Islet precursor cell (in vitro differentiated cells): ENCODE measurements at regions not wholly inside any gene's neighbourhood (a gene's known extent, or its start where the extent isn't known, plus 50 kb on each side); places are given as distances from the start of the nearest gene placed in this dataset.
"Not testable (repeated sequence)": the region's sequence is repeated elsewhere in the genome, so short reads cannot be mapped to it uniquely, and the experiment has no call there.

Experiments used
- DNase-seq: peaks from one replicate; pipeline ENCODE4 v3.0.0-alpha.2; 2018

DNA sequence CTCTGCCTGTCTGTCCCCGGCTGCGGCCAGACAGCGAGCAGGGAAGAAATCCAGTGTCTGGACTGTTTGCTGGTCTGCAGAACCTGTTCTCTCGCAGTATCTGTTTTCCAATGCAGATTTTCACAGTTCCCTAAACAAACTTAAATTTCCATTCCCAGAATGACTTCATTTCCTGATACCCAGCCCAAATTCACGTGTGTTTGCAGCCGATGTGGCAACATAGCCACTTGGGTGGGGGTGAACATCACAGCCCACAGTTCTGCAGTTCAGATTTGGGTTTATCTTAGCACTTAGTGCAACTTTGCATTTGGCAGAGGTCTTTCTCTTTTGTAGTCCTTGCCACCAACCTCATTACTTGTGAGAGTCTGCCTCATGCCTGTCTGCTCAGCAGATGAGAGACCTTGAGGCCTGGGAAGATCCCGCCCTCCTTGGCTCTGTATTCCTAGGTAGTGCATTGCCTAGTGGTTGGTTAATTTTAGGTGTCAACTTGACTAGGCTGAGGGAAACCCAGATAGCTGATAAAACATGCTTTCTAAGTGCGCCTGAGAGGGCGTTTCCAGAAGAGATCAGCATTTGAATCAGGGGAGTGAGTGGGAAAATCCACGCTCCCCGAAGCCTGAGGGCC lies 122.8 kb upstream of the FAM20C start:
- DNase-seq: not testable (repeated sequence)

DNA sequence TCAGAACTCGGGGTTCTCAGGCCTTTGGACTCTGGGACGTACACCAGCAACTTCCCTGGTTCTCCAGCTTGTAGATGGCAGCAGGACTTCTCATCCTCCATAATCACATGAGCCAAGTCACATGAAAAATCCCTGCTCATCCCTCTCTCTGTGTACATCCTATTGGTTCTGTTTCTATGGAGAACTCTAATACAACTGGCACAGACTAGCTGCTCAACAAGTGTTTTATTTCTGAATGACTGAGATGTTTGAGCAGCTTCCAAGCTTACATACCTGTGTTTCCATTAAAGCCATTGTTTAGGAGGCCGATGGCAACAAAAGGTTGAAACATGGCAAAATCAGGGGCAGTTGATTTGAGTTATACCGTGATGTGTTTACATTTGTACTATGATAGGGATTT lies 122.2 kb upstream of the FAM20C start:
- DNase-seq: not testable (repeated sequence)

DNA sequence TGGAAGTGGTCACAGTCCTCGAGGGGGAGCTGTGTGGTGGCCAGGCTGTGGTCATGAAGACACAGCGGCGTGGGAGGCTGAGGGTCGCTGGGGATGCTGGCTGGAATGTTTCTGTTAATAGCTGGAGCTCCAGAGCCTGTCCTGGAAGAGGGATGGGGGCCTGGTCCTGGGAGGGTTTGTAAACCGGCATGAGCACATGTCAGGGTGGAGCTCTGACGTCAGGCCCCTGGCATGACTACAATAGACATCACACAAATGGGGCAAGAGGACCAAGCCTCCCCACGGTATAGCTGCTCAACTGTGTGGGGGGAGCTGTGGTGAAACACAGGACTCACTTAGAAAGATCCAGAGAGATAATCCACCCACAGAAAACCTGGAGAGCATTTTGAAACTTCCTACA lies 121.4 kb upstream of the FAM20C start:
- not testable (repeated sequence) for DNase-seq

DNA sequence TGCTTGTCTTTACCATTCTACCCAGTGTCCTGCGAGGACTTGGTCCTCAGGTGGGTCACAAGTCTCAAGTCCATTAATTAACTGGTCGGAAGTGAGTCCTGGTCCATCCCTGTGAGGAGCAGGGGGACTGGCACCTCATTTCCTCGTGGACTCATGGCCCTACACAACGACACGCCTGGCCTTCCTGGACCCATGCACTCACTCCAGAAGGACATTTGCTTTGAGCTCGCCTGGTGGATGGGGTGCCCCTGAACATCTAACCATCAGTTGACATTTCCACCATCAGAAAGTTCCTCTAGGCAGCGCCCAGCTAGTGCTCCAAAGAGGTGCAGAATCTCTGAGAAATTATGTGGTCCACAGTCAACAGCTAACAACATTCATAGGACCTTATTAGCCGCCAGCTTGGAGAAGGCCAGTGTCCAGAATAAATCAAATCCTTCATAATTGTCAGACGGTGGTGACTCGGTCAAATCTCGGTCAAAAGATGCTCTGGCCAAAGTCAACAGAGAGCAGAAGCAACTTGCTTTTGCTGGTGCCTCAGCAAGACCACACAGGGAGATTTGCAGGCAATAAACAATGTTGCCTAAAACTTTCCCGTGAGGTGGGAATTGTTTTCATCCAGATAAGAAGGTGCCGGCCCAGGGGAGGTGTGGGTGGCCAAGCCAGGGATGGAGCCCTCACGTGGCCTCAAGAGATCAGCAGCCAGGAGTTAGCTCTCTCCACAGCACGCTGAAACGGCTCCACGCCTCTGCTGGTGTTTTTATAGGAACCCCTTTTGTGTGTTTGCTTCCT lies 119.9 kb upstream of the FAM20C start:
- DNase-seq: not testable (repeated sequence)

DNA sequence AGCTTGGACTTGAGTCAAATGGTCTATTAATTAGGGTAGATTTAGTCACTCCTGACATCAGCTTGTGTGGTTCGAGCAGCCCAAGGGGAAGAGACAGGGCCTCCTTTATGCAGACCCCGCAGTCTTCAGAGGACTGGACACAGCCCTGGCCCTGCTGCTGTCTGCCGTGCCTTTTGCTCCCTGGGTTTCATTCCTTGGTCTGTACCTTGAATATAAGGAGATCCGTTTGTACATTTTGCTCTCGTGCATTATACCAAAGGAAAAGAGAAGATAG lies 119.4 kb upstream of the FAM20C start:
- DNase-seq: not testable (repeated sequence)

DNA sequence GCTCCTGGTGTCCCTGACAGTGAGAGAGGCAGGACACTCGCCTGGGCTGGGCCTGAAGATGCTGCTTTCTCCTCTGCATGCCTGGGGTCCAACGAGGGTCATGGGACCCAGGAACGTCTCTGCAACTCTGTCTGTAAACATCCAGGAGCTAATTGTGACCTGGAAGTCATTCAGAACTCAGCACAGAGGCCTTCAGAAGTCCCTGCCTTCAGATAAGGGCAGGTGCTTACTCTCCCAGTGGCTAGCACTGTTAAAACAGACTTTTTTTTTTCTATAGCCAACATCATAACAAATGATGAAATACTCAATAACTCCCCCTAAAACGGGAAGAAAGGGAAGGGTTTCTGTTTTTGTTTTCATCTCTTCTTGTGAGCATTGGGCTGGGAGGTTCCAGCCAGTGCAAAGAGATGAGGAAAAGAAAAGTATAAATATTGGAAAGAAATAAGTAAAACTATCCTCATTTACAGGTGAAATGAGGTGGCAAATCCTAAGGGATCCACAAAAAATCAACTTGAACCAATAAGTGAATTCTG lies 118.3 kb upstream of the FAM20C start:
- not testable (repeated sequence) for DNase-seq

DNA sequence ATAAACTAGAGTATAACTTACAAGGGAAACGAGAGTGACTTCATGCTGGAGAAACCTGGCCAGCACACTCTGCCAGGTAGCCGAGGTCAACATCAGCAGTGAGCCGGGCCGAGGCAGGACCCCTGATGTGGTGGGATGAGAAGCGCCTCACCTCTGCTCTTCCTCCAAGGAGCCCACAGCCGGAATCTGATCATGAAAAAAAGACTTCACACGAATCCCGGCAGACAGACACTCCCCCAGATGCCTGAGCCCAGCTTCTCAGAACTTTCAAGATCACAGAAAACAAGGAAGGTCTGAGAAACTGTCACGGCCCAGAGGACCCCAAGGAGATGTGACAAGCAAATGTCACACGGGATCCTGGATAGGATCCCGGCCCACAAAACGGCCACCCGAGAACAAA lies 116.9 kb upstream of the FAM20C start:
- DNase-seq: not testable (repeated sequence)

DNA sequence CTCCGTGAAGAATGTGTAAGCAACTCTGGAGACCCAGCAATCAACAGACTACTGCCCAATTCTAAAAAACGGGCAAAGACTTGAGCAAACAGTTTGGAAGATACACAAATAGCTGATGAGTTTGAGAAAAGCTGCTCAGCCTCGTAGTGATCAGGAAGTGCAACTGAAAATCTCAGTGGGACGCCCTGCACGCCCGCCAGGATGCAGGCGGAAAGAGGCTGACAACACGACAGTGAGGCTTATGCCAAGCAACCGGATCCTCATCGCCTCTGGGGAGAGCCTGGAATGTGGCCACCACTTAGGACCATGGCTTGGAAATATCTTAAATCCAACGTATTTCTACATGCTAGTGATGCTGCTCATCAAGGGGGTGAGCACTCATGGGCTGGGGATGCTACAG lies 116.2 kb upstream of the FAM20C start:
- not testable (repeated sequence) for DNase-seq

DNA sequence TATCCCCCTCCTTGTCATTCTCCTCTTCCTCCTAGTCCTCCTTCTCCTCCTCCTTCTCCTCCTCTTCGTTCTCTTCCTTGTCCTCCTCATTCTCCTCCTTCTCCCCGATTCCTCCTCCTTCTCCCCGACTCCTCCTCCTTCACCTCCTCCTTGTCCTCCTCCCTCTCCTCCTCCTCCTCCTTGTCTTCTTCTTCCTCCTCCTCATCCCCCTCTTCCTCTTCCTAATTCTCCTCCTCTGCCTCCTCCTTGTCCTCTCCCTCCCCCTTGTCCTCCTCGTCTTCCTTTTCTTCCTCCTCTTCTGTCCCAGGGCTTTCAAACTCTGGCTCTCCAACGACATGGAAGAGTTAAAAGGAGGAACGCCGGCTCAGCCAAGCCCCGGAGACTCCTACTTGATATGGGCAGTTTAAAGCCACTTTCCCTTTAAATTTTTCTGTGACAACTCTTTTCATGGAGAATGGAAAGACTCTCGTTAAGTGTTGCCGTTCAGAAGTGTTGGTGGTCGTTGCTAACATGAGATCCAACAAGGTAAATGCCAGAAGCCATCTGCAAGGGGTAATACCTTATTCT lies 115.5 kb upstream of the FAM20C start:
- not testable (repeated sequence) for DNase-seq

DNA sequence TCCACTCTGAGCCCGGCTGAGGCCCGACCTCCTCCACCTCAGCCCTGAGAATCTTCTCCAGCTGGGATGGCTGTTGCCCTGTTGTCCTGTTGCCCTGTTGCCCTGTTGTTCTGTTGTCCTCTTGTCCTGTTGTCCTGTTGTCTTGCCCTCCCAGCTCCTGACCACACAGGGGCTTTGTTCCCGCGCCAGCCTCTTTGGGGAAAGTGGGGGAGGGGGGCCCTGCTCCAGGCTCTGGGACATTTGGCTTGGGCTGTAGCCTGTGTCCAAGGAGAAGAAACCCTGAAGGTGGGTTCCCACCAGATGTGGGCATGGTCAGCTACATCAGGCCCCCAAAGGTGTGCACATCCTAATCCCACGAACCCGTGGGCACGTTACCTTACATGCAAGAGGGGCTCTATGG lies 113.5 kb upstream of the FAM20C start:
- DNase-seq: not testable (repeated sequence)

DNA sequence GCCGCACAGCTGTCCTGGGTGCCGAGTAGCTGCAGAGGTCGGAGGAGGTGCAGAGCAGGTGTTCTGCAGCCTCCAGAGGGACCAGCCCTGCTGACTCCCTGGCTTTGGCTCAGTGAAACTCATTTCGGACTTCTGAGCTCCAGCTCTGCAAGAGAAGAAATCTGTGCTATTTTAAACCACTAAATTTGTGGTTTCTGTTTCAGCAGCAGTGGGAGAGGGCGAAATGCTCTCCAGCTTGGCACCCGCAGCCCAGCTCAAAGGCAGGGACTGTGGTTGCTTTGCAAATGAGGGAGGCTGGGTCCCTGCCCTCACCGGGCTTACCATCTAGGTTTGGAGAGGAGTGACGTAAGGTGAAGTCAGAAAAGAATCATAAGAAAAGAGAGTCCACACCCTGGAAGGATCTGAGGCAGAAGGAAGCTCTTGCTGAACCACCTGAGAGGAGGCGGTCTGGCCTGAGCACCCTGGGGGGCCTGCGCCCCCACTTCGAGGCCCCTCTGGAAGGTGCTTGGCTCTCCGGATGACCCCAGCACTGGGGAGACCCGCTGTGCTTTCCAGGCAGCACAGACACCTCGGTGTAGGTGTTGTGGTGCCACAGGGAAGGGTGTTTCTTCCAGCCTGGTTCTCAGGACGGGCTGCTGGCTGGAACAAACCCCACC lies 112.8 kb upstream of the FAM20C start:
- DNase-seq: peak; percentile 25

DNA sequence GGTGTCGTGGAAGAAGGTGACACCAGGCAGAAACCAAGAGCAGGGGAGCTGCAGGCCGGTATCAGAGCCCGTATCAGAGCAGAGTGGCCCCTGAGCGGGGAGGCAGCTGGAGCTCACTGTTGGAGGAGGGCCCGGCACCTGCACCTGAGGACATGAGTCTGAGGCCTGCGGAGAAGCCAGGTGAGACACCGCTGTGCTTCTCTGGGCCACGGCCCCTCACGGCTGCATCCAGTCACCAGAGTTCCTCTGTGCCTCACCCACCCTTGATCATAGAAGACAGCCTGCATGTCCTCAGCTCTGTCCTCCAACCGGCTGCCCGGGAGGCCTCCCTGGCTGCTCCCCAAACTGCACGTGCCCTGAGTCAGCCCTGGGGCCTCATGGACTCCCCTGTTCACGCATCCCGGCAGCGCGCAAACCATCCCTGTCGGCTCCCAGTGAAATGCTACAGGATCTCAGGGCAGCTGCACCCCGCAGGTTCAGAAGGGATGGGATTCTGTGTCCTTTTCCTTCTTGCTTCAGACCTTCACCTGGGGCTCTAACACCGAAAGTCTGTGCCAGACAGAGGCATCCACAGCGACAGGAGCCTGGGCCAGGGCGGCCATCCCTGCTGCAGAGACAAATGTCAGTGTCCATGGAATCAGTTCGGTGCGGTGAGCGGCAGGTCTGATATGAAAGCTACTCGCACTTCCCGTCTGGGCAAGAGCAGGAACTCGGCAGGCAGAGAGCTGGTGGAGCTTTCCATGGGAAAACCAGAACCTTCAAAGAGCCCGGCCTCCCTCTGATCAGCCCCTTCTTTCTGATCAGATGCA lies 111.9 kb upstream of the FAM20C start:
- DNase-seq: peak; percentile 43

DNA sequence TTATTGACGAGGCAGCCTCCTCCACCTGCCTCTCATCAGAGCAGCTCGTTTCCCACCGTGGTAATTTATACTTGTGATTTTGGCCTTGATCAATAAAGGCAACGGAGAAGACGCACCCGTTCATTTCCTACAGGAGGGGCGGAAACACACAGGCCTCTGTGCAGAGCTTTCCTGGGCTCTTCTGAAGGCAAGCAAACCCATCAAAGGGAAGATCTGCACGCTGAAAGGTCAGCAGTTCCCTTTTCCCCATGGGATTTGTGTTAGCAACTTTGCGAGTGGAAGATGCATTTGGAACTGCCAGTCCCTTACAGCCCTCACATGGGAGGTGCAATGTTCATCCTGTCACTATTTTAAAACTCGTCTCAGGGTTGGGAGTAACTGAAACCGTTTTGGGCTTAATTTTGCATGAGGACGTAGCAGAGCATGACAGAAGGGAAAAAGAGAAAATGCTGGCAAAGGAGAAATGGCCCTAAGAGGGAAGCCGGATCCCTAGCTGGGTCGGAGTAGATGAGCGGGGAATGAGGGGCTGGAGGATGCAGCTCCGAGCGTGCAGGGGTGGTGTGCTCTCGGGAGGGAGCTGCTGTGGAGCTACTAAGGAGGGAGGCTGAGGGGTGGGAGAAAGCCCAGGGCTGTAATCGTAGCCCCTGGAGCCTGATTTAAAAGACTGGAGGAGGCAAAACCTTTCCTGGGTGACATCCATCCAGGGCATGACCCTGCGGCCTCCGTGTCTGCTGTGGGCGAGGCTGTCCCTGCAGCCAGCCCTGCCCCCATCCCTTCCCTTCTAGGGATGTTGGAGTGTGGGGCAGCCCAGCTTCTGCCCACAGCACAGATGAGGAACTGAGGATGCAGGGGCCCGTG lies 111.1 kb upstream of the FAM20C start:
- peak; percentile 23 for DNase-seq

DNA sequence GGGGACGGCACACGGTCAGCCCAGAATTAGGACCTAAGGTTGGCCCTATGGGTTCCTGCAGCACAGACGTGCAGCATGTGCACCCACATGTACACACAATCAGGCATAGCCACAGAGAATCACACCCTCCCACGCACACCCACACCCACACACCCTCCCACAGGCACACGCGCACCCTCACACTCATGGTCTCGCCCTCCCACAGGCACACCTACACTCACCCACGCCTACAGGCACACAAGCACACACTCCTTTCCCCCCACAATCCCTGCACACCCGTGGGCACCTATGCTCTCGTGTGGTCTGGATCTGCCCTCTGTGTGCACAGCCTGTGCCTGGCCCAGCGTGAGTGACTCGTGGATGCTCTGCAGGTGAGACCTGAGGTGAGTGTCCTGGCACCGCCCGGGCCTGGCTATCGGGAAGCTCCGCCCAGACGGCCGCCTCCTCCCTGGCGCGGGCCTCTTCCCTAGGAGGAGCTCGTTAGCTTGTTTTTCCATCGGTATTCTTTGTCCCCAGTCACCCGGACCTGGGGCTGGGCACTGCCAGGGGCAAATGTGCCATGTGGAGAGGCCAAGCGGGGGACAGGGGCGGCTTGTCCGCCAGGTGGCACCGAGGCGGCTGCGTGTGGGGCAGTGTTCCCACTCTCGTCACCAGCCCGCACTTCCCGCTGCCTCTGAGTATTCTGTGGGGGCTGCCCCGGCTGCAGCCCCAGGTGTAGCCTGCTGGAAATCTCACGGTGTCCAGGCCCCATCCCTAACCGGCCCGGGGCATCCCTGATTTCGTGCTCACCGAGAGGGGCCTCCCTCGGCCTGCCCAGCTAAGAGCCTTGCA lies 110.2 kb upstream of the FAM20C start:
- DNase-seq: peak; percentile 67

DNA sequence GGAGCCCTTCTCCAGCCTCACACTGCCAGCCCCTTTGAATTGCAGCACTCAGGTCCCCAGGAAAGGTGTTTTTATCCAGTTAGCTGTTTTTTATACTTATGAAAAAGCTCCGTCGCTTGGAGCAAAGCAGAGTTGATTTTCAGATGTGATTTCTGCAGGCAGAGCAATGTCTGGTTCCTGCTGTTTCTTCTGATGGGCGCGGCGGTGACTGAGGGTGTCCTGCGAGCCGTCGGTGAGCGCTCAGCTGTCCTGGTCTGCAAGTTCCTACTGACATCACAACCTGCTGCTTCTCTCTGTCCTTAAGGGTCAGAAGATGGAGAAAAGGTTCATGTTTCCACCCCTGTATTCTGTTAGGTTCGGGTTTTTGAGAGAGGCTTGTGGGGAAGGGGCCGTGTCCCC lies 109.6 kb upstream of the FAM20C start:
- DNase-seq: no peak

DNA sequence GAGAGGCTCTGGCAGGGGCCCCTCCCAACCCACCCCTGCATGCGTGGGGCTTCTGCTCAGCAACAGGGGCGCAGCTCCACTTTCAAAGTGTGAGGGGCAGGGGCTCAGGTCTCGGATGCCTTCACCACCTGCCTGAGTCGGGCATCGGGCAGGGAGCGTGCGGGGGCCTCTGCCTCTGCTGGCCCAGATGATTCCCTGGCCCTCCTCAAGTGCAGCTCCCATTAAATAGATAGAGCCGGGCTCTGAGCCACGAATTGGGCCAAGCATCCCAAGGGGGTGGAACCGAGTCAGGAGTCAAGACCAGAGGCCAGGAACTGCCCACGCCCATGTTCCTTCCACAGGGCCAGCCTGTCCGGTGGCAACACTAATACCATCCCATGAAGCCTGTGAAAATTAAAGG lies 108.9 kb upstream of the FAM20C start:
- peak; percentile 29 for DNase-seq

DNA sequence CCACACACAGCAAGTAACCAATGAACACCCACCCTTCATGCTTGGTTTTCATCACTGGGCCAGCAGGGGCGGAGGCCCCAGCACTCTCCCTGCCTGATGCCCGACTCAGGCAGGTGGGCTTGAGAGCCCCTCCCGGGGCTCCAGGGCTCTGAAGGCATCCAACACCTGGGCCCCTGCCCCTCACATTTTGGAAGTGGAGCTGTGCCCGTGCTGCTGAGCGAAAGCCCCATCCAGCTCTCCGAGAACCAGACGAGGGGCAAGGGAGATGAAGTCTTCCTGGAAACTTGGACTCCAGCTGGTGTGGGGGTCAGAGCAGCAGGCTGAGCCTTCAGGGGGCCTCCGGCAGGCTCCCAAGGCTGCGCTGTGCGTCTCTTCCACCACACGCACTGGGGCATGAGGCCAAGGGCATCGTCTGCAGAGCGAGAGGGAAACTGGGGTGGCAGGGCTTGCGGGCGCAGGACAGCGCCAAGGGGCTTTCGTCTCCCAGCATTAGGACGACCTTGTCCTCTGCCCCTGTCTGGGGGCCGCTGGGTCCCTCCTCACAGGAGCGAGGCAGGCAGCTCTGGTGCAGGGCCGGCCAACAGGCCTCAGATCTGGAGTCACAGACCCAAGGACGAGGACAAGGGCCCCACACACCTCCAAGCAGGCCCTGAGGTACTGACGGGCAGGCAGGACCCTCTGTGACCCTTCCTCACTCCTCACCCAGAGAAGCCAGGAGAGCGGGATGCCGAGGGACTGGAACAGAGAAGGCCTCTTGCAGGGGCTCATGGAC lies 108.3 kb upstream of the FAM20C start:
- peak; percentile 37 for DNase-seq

DNA sequence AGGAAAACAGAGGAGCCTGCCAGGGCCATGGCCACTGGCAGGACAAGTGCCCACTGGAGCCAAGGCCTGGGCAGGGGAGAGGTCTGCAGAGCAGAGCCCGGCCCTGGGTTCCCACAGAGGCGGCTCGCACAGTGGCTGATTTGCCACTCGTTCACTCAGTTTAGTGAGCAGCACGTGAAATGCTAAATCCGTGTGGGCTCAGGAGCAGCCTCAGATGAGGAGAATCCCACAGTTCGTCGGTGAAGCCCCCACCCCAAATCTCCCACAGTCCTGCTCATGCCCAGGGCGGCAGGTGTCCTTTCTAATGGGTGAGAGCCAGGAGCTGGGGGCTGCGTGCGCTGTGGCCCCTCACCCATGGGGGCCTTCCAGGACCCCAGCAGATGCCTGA lies 107.7 kb upstream of the FAM20C start:
- DNase-seq: peak; percentile 25

DNA sequence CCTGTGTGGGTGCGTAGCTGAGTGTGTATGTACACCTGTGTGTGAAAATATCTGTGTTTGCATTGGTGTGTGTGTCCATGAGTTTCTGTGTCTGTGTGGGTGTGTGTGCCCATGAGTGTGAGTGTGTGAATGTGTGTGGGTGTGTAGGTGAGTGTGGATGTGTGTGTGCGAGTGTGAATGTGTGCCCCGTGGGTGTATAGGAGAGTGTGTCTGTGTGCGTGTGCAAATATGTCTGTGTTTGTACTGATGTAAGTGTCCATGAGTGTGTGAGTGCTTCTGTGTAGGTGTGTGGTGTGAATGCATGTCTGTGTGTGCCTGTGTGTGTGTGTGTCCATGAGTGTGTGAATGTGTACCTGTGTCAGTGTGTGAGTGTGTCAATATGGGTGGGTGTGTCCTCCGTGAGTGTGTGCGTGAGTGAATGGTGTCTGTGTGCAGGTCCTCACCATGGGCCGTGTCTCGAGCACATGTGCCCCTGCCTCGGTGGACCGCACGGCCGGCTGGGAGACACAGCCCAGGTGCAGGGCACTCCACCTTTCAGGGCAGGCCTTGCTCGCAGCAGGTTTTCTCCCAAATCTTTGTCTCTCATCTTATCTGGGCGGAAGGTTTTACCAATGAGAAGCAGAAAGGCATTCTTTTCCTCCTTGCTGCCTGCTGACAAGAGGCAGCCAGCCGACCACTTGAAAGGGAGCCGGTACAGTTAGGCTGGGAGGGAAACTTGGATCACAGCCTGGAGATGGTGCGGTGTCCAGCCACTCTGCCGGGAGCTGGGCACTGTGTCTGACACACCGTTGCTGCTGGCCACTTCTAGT lies 107.1 kb upstream of the FAM20C start:
- DNase-seq: peak; percentile 54
